ENCODE measurements at regions not wholly inside any gene's neighbourhood (a gene's known extent, or its start where the extent isn't known, plus 50 kb on each side); places are given as distances from the start of the nearest gene placed in this dataset.

GRCh38 chr13:99873141-99873540 is 98.4 kb downstream of the ZIC5 start:
- H3K9me3 ChIP-seq (ENCODE audit: control insufficient read depth, insufficient read depth, low read length): no peaks in the 10 kb centered on the region
- H3K27me3 ChIP-seq (ENCODE audit: control insufficient read depth, insufficient read depth, low read length): no peaks in the 10 kb centered on the region
- no CpG with 5 or more reads among the region's 2 CpGs for WGBS (ENCODE audit: insufficient coverage, insufficient read length)
- no peak for DNase-seq (ENCODE audit: low read depth, low spot score)
- H3K4me1 ChIP-seq (ENCODE audit: control insufficient read depth, insufficient read depth, low read length): no peaks in the 10 kb centered on the region
- H3K36me3 ChIP-seq (ENCODE audit: control insufficient read depth, insufficient read depth, low read length): no peaks in the 10 kb centered on the region
- H3K4me3 ChIP-seq (ENCODE audit: low read length): no peak overlapping the region
- H3K27ac ChIP-seq (ENCODE audit: low read length): no peak overlapping the region

- H3K4me3 ChIP-seq (ENCODE audit: low read length): no peak overlapping the region
- no CpG with 5 or more reads among the region's 6 CpGs for WGBS (ENCODE audit: insufficient coverage, insufficient read length)
- H3K9me3 ChIP-seq (ENCODE audit: control insufficient read depth, insufficient read depth, low read length): no peaks in the 10 kb centered on the region
- no peak overlapping the region for H3K27ac ChIP-seq (ENCODE audit: low read length)
- H3K27me3 ChIP-seq (ENCODE audit: control insufficient read depth, insufficient read depth, low read length): no peaks in the 10 kb centered on the region
- H3K4me1 ChIP-seq (ENCODE audit: control insufficient read depth, insufficient read depth, low read length): no peaks in the 10 kb centered on the region
- DNase-seq (ENCODE audit: low read depth, low spot score): no peak
- no peaks in the 10 kb centered on the region for H3K36me3 ChIP-seq (ENCODE audit: control insufficient read depth, insufficient read depth, low read length)
Measured at GRCh38 chr13:99871249-99871898, 100.2 kb downstream of the ZIC5 start.

- Histone ChIP-seq H3K36me3 (ENCODE audit: control insufficient read depth, insufficient read depth, low read length) (no peaks in the 10 kb centered on the region), H3K27me3 (ENCODE audit: control insufficient read depth, insufficient read depth, low read length) (no peaks in the 10 kb centered on the region), H3K4me1 (ENCODE audit: control insufficient read depth, insufficient read depth, low read length) (peaks cover 2% of the 10 kb centered on the region), H3K27ac (ENCODE audit: low read length) (no peak overlapping the region), H3K4me3 (ENCODE audit: low read length) (no peak overlapping the region), H3K9me3 (ENCODE audit: control insufficient read depth, insufficient read depth, low read length) (no peaks in the 10 kb centered on the region)
- no peak for DNase-seq (ENCODE audit: low read depth, low spot score)
- no CpG with 5 or more reads among the region's 6 CpGs for WGBS (ENCODE audit: insufficient coverage, insufficient read length)
Measured at GRCh38 chr13:99870541-99870940, 101.0 kb downstream of the ZIC5 start.

- Histone ChIP-seq H3K9me3 (ENCODE audit: control insufficient read depth, insufficient read depth, low read length) (no peaks in the 10 kb centered on the region), H3K27ac (ENCODE audit: low read length) (no peak overlapping the region), H3K4me1 (ENCODE audit: control insufficient read depth, insufficient read depth, low read length) (peaks cover 2% of the 10 kb centered on the region), H3K36me3 (ENCODE audit: control insufficient read depth, insufficient read depth, low read length) (no peaks in the 10 kb centered on the region), H3K27me3 (ENCODE audit: control insufficient read depth, insufficient read depth, low read length) (no peaks in the 10 kb centered on the region), H3K4me3 (ENCODE audit: low read length) (no peak overlapping the region)
- no peak for DNase-seq (ENCODE audit: low read depth, low spot score)
- 100% methylated on average over 1 of the region's 1 CpG for WGBS (ENCODE audit: insufficient coverage, insufficient read length)
Measured at GRCh38 chr13:99869830-99870229, 101.7 kb downstream of the ZIC5 start.

GRCh38 chr13:99868767-99869166 is 102.8 kb downstream of the ZIC5 start:
- H3K9me3 ChIP-seq (ENCODE audit: control insufficient read depth, insufficient read depth, low read length): no peaks in the 10 kb centered on the region
- no peak overlapping the region for H3K27ac ChIP-seq (ENCODE audit: low read length)
- DNase-seq (ENCODE audit: low read depth, low spot score): no peak
- WGBS (ENCODE audit: insufficient coverage, insufficient read length): no CpG with 5 or more reads among the region's 3 CpGs
- no peaks in the 10 kb centered on the region for H3K36me3 ChIP-seq (ENCODE audit: control insufficient read depth, insufficient read depth, low read length)
- H3K4me1 ChIP-seq (ENCODE audit: control insufficient read depth, insufficient read depth, low read length): peaks cover 4% of the 10 kb centered on the region
- H3K27me3 ChIP-seq (ENCODE audit: control insufficient read depth, insufficient read depth, low read length): no peaks in the 10 kb centered on the region
- H3K4me3 ChIP-seq (ENCODE audit: low read length): no peak overlapping the region

GRCh38 chr13:99867535-99868257 is 103.9 kb downstream of the ZIC5 start:
- Histone ChIP-seq H3K4me3 (ENCODE audit: low read length) (no peak overlapping the region), H3K36me3 (ENCODE audit: control insufficient read depth, insufficient read depth, low read length) (no peaks in the 10 kb centered on the region), H3K27me3 (ENCODE audit: control insufficient read depth, insufficient read depth, low read length) (no peaks in the 10 kb centered on the region), H3K4me1 (ENCODE audit: control insufficient read depth, insufficient read depth, low read length) (peaks cover 4% of the 10 kb centered on the region), H3K9me3 (ENCODE audit: control insufficient read depth, insufficient read depth, low read length) (no peaks in the 10 kb centered on the region), H3K27ac (ENCODE audit: low read length) (no peak overlapping the region)
- WGBS (ENCODE audit: insufficient coverage, insufficient read length): no CpG with 5 or more reads among the region's 14 CpGs
- DNase-seq (ENCODE audit: low read depth, low spot score): no peak

GRCh38 chr13:99866781-99867180 is 104.8 kb downstream of the ZIC5 start:
- no CpG with 5 or more reads among the region's 7 CpGs for WGBS (ENCODE audit: insufficient coverage, insufficient read length)
- no peak for DNase-seq (ENCODE audit: low read depth, low spot score)
- Histone ChIP-seq H3K27ac (ENCODE audit: low read length) (no peak overlapping the region), H3K4me3 (ENCODE audit: low read length) (no peak overlapping the region), H3K36me3 (ENCODE audit: control insufficient read depth, insufficient read depth, low read length) (no peaks in the 10 kb centered on the region), H3K4me1 (ENCODE audit: control insufficient read depth, insufficient read depth, low read length) (peaks cover 6% of the 10 kb centered on the region), H3K27me3 (ENCODE audit: control insufficient read depth, insufficient read depth, low read length) (no peaks in the 10 kb centered on the region), H3K9me3 (ENCODE audit: control insufficient read depth, insufficient read depth, low read length) (no peaks in the 10 kb centered on the region)

GRCh38 chr13:99865420-99865930 is 106.1 kb downstream of the ZIC5 start:
- no peaks in the 10 kb centered on the region for H3K27me3 ChIP-seq (ENCODE audit: control insufficient read depth, insufficient read depth, low read length)
- WGBS (ENCODE audit: insufficient coverage, insufficient read length): no CpG with 5 or more reads among the region's 11 CpGs
- no peaks in the 10 kb centered on the region for H3K9me3 ChIP-seq (ENCODE audit: control insufficient read depth, insufficient read depth, low read length)
- H3K4me1 ChIP-seq (ENCODE audit: control insufficient read depth, insufficient read depth, low read length): peaks cover 8% of the 10 kb centered on the region
- DNase-seq (ENCODE audit: low read depth, low spot score): no peak
- H3K27ac ChIP-seq (ENCODE audit: low read length): no peak overlapping the region
- H3K36me3 ChIP-seq (ENCODE audit: control insufficient read depth, insufficient read depth, low read length): no peaks in the 10 kb centered on the region
- H3K4me3 ChIP-seq (ENCODE audit: low read length): no peak overlapping the region

GRCh38 chr13:99864627-99864990 is 107.0 kb downstream of the ZIC5 start:
- no peaks in the 10 kb centered on the region for H3K9me3 ChIP-seq (ENCODE audit: control insufficient read depth, insufficient read depth, low read length)
- no peaks in the 10 kb centered on the region for H3K36me3 ChIP-seq (ENCODE audit: control insufficient read depth, insufficient read depth, low read length)
- H3K27me3 ChIP-seq (ENCODE audit: control insufficient read depth, insufficient read depth, low read length): no peaks in the 10 kb centered on the region
- no peak overlapping the region for H3K4me3 ChIP-seq (ENCODE audit: low read length)
- no CpG with 5 or more reads among the region's 10 CpGs for WGBS (ENCODE audit: insufficient coverage, insufficient read length)
- no peak for DNase-seq (ENCODE audit: low read depth, low spot score)
- H3K27ac ChIP-seq (ENCODE audit: low read length): no peak overlapping the region
- peaks cover 8% of the 10 kb centered on the region for H3K4me1 ChIP-seq (ENCODE audit: control insufficient read depth, insufficient read depth, low read length)

GRCh38 chr13:99863789-99864626 is 107.6 kb downstream of the ZIC5 start:
- Histone ChIP-seq H3K4me3 (ENCODE audit: low read length) (no peak overlapping the region), H3K9me3 (ENCODE audit: control insufficient read depth, insufficient read depth, low read length) (no peaks in the 10 kb centered on the region), H3K4me1 (ENCODE audit: control insufficient read depth, insufficient read depth, low read length) (peaks cover 8% of the 10 kb centered on the region), H3K27me3 (ENCODE audit: control insufficient read depth, insufficient read depth, low read length) (no peaks in the 10 kb centered on the region), H3K36me3 (ENCODE audit: control insufficient read depth, insufficient read depth, low read length) (no peaks in the 10 kb centered on the region), H3K27ac (ENCODE audit: low read length) (no peak overlapping the region)
- no CpG with 5 or more reads among the region's 14 CpGs for WGBS (ENCODE audit: insufficient coverage, insufficient read length)
- DNase-seq (ENCODE audit: low read depth, low spot score): no peak
